Kidney (tissue), 13 donors: ENCODE measurements at regions not wholly inside any gene's neighbourhood (a gene's known extent, or its start where the extent isn't known, plus 50 kb on each side); places are given as distances from the start of the nearest gene placed in this dataset.

Experiments used
- DNase-seq, 5 donors: peaks; one replicate each; pipeline ENCODE4 v3.0.0-alpha.2; 2013 to 2020
- FAIRE-seq: peaks from 2 replicates; lab custom pipeline; 2012; peaks lifted over from hg19 to GRCh38; lab: Jason Lieb, UNC
- H3K27ac ChIP-seq, 2 donors: one replicate each; pipeline ENCODE4 v1.7.0; 2013; ENCODE audit warnings: low read depth in 2 of 2, low read length in 2 of 2, inconsistent platforms in 1 of 2
- H3K27me3 ChIP-seq: one replicate; pipeline ENCODE4 v1.7.1; 2013; ENCODE audit warnings: low read length, inconsistent platforms; ENCODE audit not compliant: control insufficient read depth, insufficient read depth
- H3K36me3 ChIP-seq, 3 donors: one replicate each; pipeline versions ENCODE4 v1.7.0 to v1.7.1; 2013; ENCODE audit warnings: low read length in 3 of 3, control low read depth in 1 of 3, inconsistent platforms in 1 of 3; ENCODE audit not compliant: insufficient read depth in 3 of 3, control insufficient read depth in 2 of 3
- H3K4me1 ChIP-seq, 3 donors: one replicate each; pipeline versions ENCODE4 v1.7.0 to v1.7.1; 2013; ENCODE audit warnings: low read length in 3 of 3, inconsistent platforms in 1 of 3, low read depth in 1 of 3; ENCODE audit not compliant: control insufficient read depth in 2 of 3, insufficient read depth in 2 of 3
- H3K4me3 ChIP-seq, 3 donors: one replicate each; pipeline versions ENCODE4 v1.7.0 to v1.8.1; 2013; ENCODE audit warnings: low read length in 3 of 3, control low read depth in 1 of 3, inconsistent platforms in 1 of 3
- H3K9ac ChIP-seq, 3 donors: one replicate each; pipeline versions ENCODE4 v1.7.0 to v1.7.1; 2013; ENCODE audit warnings: low read length in 3 of 3, control low read depth in 1 of 3, inconsistent platforms in 1 of 3
- H3K9me3 ChIP-seq, 3 donors: one replicate each; pipeline versions ENCODE4 v1.7.0 to v1.7.1; 2013; ENCODE audit warnings: low read length in 3 of 3, control low read depth in 1 of 3, inconsistent platforms in 1 of 3; ENCODE audit not compliant: control insufficient read depth in 2 of 3, insufficient read depth in 1 of 3
- intact Hi-C: fragments of 100-400 bp; cut with DNase I; formaldehyde crosslinking; loops from one replicate; pipeline ENCODE4 v1.11.1; 2022
- TF ChIP-seq, protein P1 (sequence below): IDR thresholded peaks from 3 replicates; pipeline ENCODE4 v1.5.1; 2012; ENCODE audit warnings: mild to moderate bottlenecking, moderate library complexity, borderline replicate concordance; ENCODE audit not compliant: insufficient read depth; ENCODE audit errors: extremely low read depth
- donor health status: control.
- donor health status: control.
- donor health status: control.
- donor health status: control.
- donor health status: control.
- donor health status: DM: yes; HTN: yes; CAD: no.
- donor health status: Normal renal cell carcinoma (clear cell type).

DNA sequence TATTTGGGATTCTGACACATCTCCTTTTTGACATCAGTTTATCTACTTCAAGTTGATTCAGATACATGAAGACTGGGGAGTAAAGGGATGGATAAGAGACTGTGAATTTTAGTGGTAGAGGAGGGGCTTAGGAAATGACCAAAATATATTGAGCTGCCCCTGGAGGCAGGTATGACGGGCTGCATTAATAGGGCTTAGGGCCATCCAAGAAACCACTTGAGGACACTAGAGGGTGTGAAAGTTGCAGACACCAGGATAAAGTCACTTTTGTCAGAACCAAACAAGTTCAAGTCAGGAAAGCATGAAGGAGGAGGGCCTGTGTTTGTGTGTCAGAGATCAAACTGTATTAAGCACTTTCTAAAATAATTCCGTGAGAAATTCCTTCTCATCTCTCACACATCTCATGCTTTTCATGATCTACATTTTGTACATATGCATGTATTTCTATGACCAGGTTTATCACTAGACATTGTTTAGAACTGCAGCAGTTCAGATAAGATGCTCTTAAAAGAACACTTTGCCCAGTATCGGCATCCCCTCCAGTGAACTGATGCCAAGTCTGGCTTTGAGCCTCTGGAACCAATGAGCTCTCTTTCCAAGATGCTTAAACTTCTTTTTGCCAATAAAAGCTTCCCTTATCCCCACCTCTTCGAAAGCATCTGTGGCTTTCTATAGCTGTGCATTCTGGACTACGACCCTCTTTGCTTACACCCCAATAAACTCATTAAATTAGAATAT, 136.9 kb downstream of the SLC38A1 start:
- no peaks in the 10 kb centered on the region for H3K4me1 ChIP-seq
- DNase-seq, result no peak
- intact Hi-C loops, result no loop called here
- no peaks in the 10 kb centered on the region for H3K36me3 ChIP-seq
- TF ChIP-seq, protein P1, sequence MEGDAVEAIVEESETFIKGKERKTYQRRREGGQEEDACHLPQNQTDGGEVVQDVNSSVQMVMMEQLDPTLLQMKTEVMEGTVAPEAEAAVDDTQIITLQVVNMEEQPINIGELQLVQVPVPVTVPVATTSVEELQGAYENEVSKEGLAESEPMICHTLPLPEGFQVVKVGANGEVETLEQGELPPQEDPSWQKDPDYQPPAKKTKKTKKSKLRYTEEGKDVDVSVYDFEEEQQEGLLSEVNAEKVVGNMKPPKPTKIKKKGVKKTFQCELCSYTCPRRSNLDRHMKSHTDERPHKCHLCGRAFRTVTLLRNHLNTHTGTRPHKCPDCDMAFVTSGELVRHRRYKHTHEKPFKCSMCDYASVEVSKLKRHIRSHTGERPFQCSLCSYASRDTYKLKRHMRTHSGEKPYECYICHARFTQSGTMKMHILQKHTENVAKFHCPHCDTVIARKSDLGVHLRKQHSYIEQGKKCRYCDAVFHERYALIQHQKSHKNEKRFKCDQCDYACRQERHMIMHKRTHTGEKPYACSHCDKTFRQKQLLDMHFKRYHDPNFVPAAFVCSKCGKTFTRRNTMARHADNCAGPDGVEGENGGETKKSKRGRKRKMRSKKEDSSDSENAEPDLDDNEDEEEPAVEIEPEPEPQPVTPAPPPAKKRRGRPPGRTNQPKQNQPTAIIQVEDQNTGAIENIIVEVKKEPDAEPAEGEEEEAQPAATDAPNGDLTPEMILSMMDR, result no peak
- H3K27ac ChIP-seq, result no peak overlapping the region
- no peaks in the 10 kb centered on the region for H3K27me3 ChIP-seq
- FAIRE-seq, result no peak
- no peaks in the 10 kb centered on the region for H3K9me3 ChIP-seq
- H3K4me3 ChIP-seq, result no peak overlapping the region
- no peak overlapping the region for H3K9ac ChIP-seq

DNA sequence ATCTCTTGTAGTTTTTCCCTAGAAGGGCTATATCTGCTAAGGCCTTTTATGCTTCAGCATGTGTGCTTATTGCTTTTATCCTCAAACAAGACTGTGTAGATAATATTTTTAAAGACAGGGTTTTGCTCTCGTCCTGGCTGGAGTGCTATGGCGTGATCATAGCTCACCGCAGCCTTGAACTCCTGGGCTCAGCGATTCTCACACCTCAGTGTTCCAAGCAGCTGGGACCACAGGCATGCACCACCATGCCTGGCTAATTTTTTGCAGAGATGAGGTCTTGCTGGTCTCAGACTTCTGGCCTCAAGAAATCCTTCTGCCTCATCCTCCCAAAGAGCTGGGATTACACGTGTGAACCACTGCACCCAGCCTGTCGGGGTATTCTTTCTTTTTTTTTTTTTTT, 137.3 kb upstream of the SCAF11 start:
- Histone ChIP-seq H3K4me3 (no peak overlapping the region), H3K27me3 (no peaks in the 10 kb centered on the region), H3K27ac (no peak overlapping the region), H3K36me3 (no peaks in the 10 kb centered on the region), H3K9me3 (no peaks in the 10 kb centered on the region), H3K9ac (no peak overlapping the region), H3K4me1 (peaks cover 0 to 7% (median 2%) of the 10 kb centered on the region in 3 donors)
- FAIRE-seq (no peak), DNase-seq (no peak)
- intact Hi-C loops, result no loop called here
- TF ChIP-seq, protein P1, result no peak

DNA sequence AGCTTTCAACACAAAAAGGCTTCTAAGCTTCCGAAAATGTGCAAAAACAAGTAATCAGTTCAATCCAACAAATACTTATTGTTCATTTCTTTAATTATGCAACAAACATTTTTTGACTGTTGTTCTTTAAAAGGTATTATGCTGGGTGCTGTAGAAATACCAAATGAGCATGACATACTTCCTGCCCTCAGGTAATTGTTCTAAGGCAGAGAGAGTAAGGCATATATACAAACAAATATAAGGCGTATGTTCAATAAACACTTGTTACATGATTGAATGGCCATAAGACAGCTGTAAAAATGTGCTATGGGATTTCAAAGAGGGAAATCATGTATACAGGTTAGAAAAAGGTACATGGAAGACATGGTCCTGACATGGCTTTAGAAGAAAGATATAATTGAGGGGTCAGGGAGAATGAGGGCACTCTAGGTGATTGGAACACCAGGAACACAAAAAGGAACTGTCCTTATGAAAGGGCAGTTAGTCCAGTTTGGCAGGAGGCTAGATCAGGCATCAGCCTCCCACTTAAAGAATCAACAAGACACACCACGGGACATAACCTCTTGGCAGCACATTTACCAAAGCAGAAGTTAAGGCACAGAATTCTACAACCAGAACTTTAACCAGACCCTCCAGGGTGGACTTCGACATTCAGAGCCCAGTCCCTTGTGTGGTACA, 135.8 kb upstream of the SCAF11 start:
- DNase-seq (no peak), FAIRE-seq (no peak)
- H3K4me3 ChIP-seq, result no peak overlapping the region
- no peaks in the 10 kb centered on the region for H3K27me3 ChIP-seq
- H3K9ac ChIP-seq, result no peak overlapping the region
- TF ChIP-seq, protein P1, result no peak
- no peaks in the 10 kb centered on the region for H3K9me3 ChIP-seq
- intact Hi-C loops, result no loop called here
- no peaks in the 10 kb centered on the region for H3K36me3 ChIP-seq
- H3K4me1 ChIP-seq, result peaks cover 0 to 7% (median 2%) of the 10 kb centered on the region in 3 donors
- no peak overlapping the region for H3K27ac ChIP-seq
